ENCODE measurements at regions not wholly inside any gene's neighbourhood (a gene's known extent, or its start where the extent isn't known, plus 50 kb on each side); places are given as distances from the start of the nearest gene placed in this dataset.

GRCh38 chr11:29200791-29201562 lies 815.9 kb downstream of the KCNA4 start:
- no peaks in the 10 kb centered on the region for H3K27me3 Mint-ChIP-seq (ENCODE audit: unreplicated experiment)
- no peaks in the 10 kb centered on the region for H3K36me3 Mint-ChIP-seq (ENCODE audit: low read depth, unreplicated experiment)
- no peak for DNase-seq (ENCODE audit: low spot score)
- no peaks in the 10 kb centered on the region for H3K4me1 Mint-ChIP-seq (ENCODE audit: unreplicated experiment)
- H3K27ac Mint-ChIP-seq (ENCODE audit: unreplicated experiment): no peak overlapping the region
- no peaks in the 10 kb centered on the region for H3K9me3 Mint-ChIP-seq (ENCODE audit: unreplicated experiment)
- no peak for TF ChIP-seq CTCF (IDR thresholded peaks at IDR 0.05; ENCODE audit: unreplicated experiment)
- H3K4me3 Mint-ChIP-seq (ENCODE audit: unreplicated experiment): no peak overlapping the region

GRCh38 chr11:29190313-29190712 lies 826.5 kb downstream of the KCNA4 start:
- no peaks in the 10 kb centered on the region for H3K36me3 Mint-ChIP-seq (ENCODE audit: low read depth, unreplicated experiment)
- H3K27me3 Mint-ChIP-seq (ENCODE audit: unreplicated experiment): no peaks in the 10 kb centered on the region
- H3K4me3 Mint-ChIP-seq (ENCODE audit: unreplicated experiment): no peak overlapping the region
- H3K4me1 Mint-ChIP-seq (ENCODE audit: unreplicated experiment): no peaks in the 10 kb centered on the region
- no peak for DNase-seq (ENCODE audit: low spot score)
- TF ChIP-seq CTCF (IDR thresholded peaks at IDR 0.05; ENCODE audit: unreplicated experiment): no peak
- H3K27ac Mint-ChIP-seq (ENCODE audit: unreplicated experiment): no peak overlapping the region
- no peaks in the 10 kb centered on the region for H3K9me3 Mint-ChIP-seq (ENCODE audit: unreplicated experiment)

GRCh38 chr11:29187215-29187614 lies 829.6 kb downstream of the KCNA4 start:
- Mint-ChIP-seq H3K4me3 (ENCODE audit: unreplicated experiment) (no peak overlapping the region), H3K4me1 (ENCODE audit: unreplicated experiment) (no peaks in the 10 kb centered on the region), H3K27ac (ENCODE audit: unreplicated experiment) (no peak overlapping the region), H3K9me3 (ENCODE audit: unreplicated experiment) (no peaks in the 10 kb centered on the region), H3K36me3 (ENCODE audit: low read depth, unreplicated experiment) (no peaks in the 10 kb centered on the region), H3K27me3 (ENCODE audit: unreplicated experiment) (no peaks in the 10 kb centered on the region)
- no peak for TF ChIP-seq CTCF (IDR thresholded peaks at IDR 0.05; ENCODE audit: unreplicated experiment)
- DNase-seq (ENCODE audit: low spot score): no peak

- no peaks in the 10 kb centered on the region for H3K36me3 Mint-ChIP-seq (ENCODE audit: low read depth, unreplicated experiment)
- no peaks in the 10 kb centered on the region for H3K27me3 Mint-ChIP-seq (ENCODE audit: unreplicated experiment)
- no peak for DNase-seq (ENCODE audit: low spot score)
- H3K4me1 Mint-ChIP-seq (ENCODE audit: unreplicated experiment): no peaks in the 10 kb centered on the region
- no peak overlapping the region for H3K4me3 Mint-ChIP-seq (ENCODE audit: unreplicated experiment)
- TF ChIP-seq CTCF (IDR thresholded peaks at IDR 0.05; ENCODE audit: unreplicated experiment): no peak
- H3K9me3 Mint-ChIP-seq (ENCODE audit: unreplicated experiment): no peaks in the 10 kb centered on the region
- H3K27ac Mint-ChIP-seq (ENCODE audit: unreplicated experiment): no peak overlapping the region
Measured at GRCh38 chr11:29184939-29185890, 831.6 kb downstream of the KCNA4 start.

- Mint-ChIP-seq H3K4me3 (ENCODE audit: unreplicated experiment) (no peak overlapping the region), H3K4me1 (ENCODE audit: unreplicated experiment) (no peaks in the 10 kb centered on the region), H3K27me3 (ENCODE audit: unreplicated experiment) (no peaks in the 10 kb centered on the region), H3K27ac (ENCODE audit: unreplicated experiment) (no peak overlapping the region), H3K9me3 (ENCODE audit: unreplicated experiment) (no peaks in the 10 kb centered on the region), H3K36me3 (ENCODE audit: low read depth, unreplicated experiment) (no peaks in the 10 kb centered on the region)
- no peak for DNase-seq (ENCODE audit: low spot score)
- TF ChIP-seq CTCF (IDR thresholded peaks at IDR 0.05; ENCODE audit: unreplicated experiment): no peak
Measured at GRCh38 chr11:29183301-29183700, 833.5 kb downstream of the KCNA4 start.

Data from endothelial cell (in vitro differentiated cells).